ENCODE measurements at regions not wholly inside any gene's neighbourhood (a gene's known extent, or its start where the extent isn't known, plus 50 kb on each side); places are given as distances from the start of the nearest gene placed in this dataset.

GRCh38 chr1:244196571-244197285, 145.6 kb downstream of the ZBTB18 start:
- no peaks in the 10 kb centered on the region for H3K36me3 ChIP-seq (ENCODE audit: control insufficient read depth in 2 of 3, insufficient read depth in 3 of 3, low read length in 3 of 3)
- DNase-seq (peak in 2 of 5 donors; percentile 53 to 56), FAIRE-seq (no peak)
- H3K27me3 ChIP-seq (ENCODE audit: control insufficient read depth, insufficient read depth, low read length) = no peaks in the 10 kb centered on the region
- no peak overlapping the region for H3K9ac ChIP-seq (ENCODE audit: low read length in 3 of 3)
- no peak overlapping the region for H3K27ac ChIP-seq (ENCODE audit: low read depth in 2 of 2, low read length in 2 of 2)
- H3K4me1 ChIP-seq (ENCODE audit: control insufficient read depth in 2 of 3, insufficient read depth in 2 of 3, low read depth in 1 of 3, low read length in 3 of 3) = no peaks in the 10 kb centered on the region
- intact Hi-C loops (cut with DNase I) = no loop called here
- H3K9me3 ChIP-seq (ENCODE audit: control insufficient read depth in 2 of 3, insufficient read depth in 1 of 3, low read length in 3 of 3) = no peaks in the 10 kb centered on the region
- H3K4me3 ChIP-seq (ENCODE audit: low read length in 3 of 3) = no peak overlapping the region
- no peak for TF ChIP-seq CTCF (IDR thresholded peaks at IDR 0.05; ENCODE audit: borderline replicate concordance, extremely low read depth, insufficient read depth)

GRCh38 chr1:244197851-244198375, 146.8 kb downstream of the ZBTB18 start:
- no peak for FAIRE-seq
- Histone ChIP-seq H3K27me3 (ENCODE audit: control insufficient read depth, insufficient read depth, low read length) (no peaks in the 10 kb centered on the region), H3K27ac (ENCODE audit: low read depth in 2 of 2, low read length in 2 of 2) (no peak overlapping the region), H3K36me3 (ENCODE audit: control insufficient read depth in 2 of 3, insufficient read depth in 3 of 3, low read length in 3 of 3) (no peaks in the 10 kb centered on the region), H3K9ac (ENCODE audit: low read length in 3 of 3) (no peak overlapping the region), H3K9me3 (ENCODE audit: control insufficient read depth in 2 of 3, insufficient read depth in 1 of 3, low read length in 3 of 3) (no peaks in the 10 kb centered on the region), H3K4me1 (ENCODE audit: control insufficient read depth in 2 of 3, insufficient read depth in 2 of 3, low read depth in 1 of 3, low read length in 3 of 3) (no peaks in the 10 kb centered on the region), H3K4me3 (ENCODE audit: low read length in 3 of 3) (no peak overlapping the region)
- TF ChIP-seq CTCF (IDR thresholded peaks at IDR 0.05; ENCODE audit: borderline replicate concordance, extremely low read depth, insufficient read depth) = no peak
- DNase-seq = no peak
- intact Hi-C loops (cut with DNase I) = no loop called here

GRCh38 chr1:244199902-244200301, 148.8 kb downstream of the ZBTB18 start:
- DNase-seq = no peak
- TF ChIP-seq CTCF (IDR thresholded peaks at IDR 0.05; ENCODE audit: borderline replicate concordance, extremely low read depth, insufficient read depth) = no peak
- no peak for FAIRE-seq
- Histone ChIP-seq H3K4me1 (ENCODE audit: control insufficient read depth in 2 of 3, insufficient read depth in 2 of 3, low read depth in 1 of 3, low read length in 3 of 3) (no peaks in the 10 kb centered on the region), H3K27ac (ENCODE audit: low read depth in 2 of 2, low read length in 2 of 2) (no peak overlapping the region), H3K27me3 (ENCODE audit: control insufficient read depth, insufficient read depth, low read length) (no peaks in the 10 kb centered on the region), H3K9ac (ENCODE audit: low read length in 3 of 3) (no peak overlapping the region), H3K36me3 (ENCODE audit: control insufficient read depth in 2 of 3, insufficient read depth in 3 of 3, low read length in 3 of 3) (no peaks in the 10 kb centered on the region), H3K9me3 (ENCODE audit: control insufficient read depth in 2 of 3, insufficient read depth in 1 of 3, low read length in 3 of 3) (no peaks in the 10 kb centered on the region), H3K4me3 (ENCODE audit: low read length in 3 of 3) (no peak overlapping the region)
- intact Hi-C loops (cut with DNase I) = no loop called here

All from kidney (tissue), 13 donors.